Osteoblast (primary cell): ENCODE measurements at regions not wholly inside any gene's neighbourhood (a gene's known extent, or its start where the extent isn't known, plus 50 kb on each side); places are given as distances from the start of the nearest gene placed in this dataset.

Experiments used
- DNase-seq: peaks from one replicate; pipeline ENCODE4 v3.0.0; 2011; ENCODE audit warnings: low spot score, mixed read lengths; ENCODE audit not compliant: insufficient read length; ENCODE audit errors: missing footprints
- H2AFZ ChIP-seq: 2 replicates; pipeline ENCODE4 v1.6.0; 2011; ENCODE audit warnings: mild to moderate bottlenecking, low read length
- H3K27ac ChIP-seq: 2 replicates; pipeline ENCODE4 v1.5.1; 2011; ENCODE audit warnings: mild to moderate bottlenecking, low read depth, low read length, moderate library complexity
- H3K27me3 ChIP-seq: 2 replicates; pipeline ENCODE4 v1.6.0; 2012; ENCODE audit warnings: mild to moderate bottlenecking, control low read depth, inconsistent platforms, low read length, moderate library complexity; ENCODE audit not compliant: insufficient read depth
- H3K36me3 ChIP-seq: 2 replicates; pipeline ENCODE4 v1.5.1; 2011; ENCODE audit warnings: mild to moderate bottlenecking, low read length, control low read depth, moderate library complexity; ENCODE audit not compliant: insufficient read depth
- H3K4me1 ChIP-seq: 2 replicates; pipeline ENCODE4 v1.5.1; 2011; ENCODE audit warnings: mild to moderate bottlenecking, low read length, control low read depth, moderate library complexity; ENCODE audit not compliant: insufficient read depth
- H3K4me2 ChIP-seq: 2 replicates; pipeline ENCODE4 v1.6.0; 2011; ENCODE audit warnings: mild to moderate bottlenecking, low read length; ENCODE audit not compliant: insufficient read depth
- H3K4me3 ChIP-seq: fragments of 200-600 bp; sonication (generic); 3 replicates; pipeline ENCODE4 v1.5.1; 2012; ENCODE audit warnings: mild to moderate bottlenecking, low read length, inconsistent platforms; ENCODE audit not compliant: insufficient read depth
- H3K79me2 ChIP-seq: 2 replicates; pipeline ENCODE4 v1.6.0; 2012; ENCODE audit warnings: mild to moderate bottlenecking, low read length, control low read depth, inconsistent platforms; ENCODE audit not compliant: insufficient read depth
- H3K9me3 ChIP-seq: 2 replicates; pipeline ENCODE4 v1.5.1; 2011; ENCODE audit warnings: low read depth, low read length, control low read depth
- H4K20me1 ChIP-seq: 2 replicates; pipeline ENCODE4 v1.6.0; 2012; ENCODE audit warnings: mild to moderate bottlenecking, low read length, control low read depth; ENCODE audit not compliant: insufficient read depth
- CTCF ChIP-seq: IDR thresholded peaks from 2 replicates; pipeline ENCODE4 v1.5.1; 2011; ENCODE audit warnings: mild to moderate bottlenecking, low read depth, low read length, moderate library complexity; ENCODE audit errors: extremely low read depth

GRCh38 chr1:221025501-221025900, 146.3 kb downstream of the HLX start:
- Histone ChIP-seq H3K9me3 (no peaks in the 10 kb centered on the region), H3K4me1 (no peaks in the 10 kb centered on the region), H3K79me2 (no peaks in the 10 kb centered on the region), H3K4me3 (no peak overlapping the region), H2AFZ (no peak overlapping the region), H3K4me2 (no peak overlapping the region), H3K27me3 (no peaks in the 10 kb centered on the region), H3K27ac (no peak overlapping the region), H4K20me1 (no peaks in the 10 kb centered on the region), H3K36me3 (no peaks in the 10 kb centered on the region)
- no peak for DNase-seq
- no peak for TF ChIP-seq CTCF

- H3K36me3 ChIP-seq, result no peaks in the 10 kb centered on the region
- H3K27me3 ChIP-seq, result no peaks in the 10 kb centered on the region
- DNase-seq, result no peak
- H3K27ac ChIP-seq, result no peak overlapping the region
- H4K20me1 ChIP-seq, result no peaks in the 10 kb centered on the region
- no peaks in the 10 kb centered on the region for H3K9me3 ChIP-seq
- no peak overlapping the region for H3K4me3 ChIP-seq
- no peak overlapping the region for H3K4me2 ChIP-seq
- H3K79me2 ChIP-seq, result no peaks in the 10 kb centered on the region
- no peak for TF ChIP-seq CTCF
- no peaks in the 10 kb centered on the region for H3K4me1 ChIP-seq
- H2AFZ ChIP-seq, result no peak overlapping the region
These were observed 146.7 kb downstream of the HLX start for GRCh38 chr1:221025956-221026355.

- no peak for TF ChIP-seq CTCF
- Histone ChIP-seq H3K4me3 (no peak overlapping the region), H3K36me3 (no peaks in the 10 kb centered on the region), H3K27me3 (no peaks in the 10 kb centered on the region), H2AFZ (no peak overlapping the region), H3K27ac (no peak overlapping the region), H4K20me1 (no peaks in the 10 kb centered on the region), H3K79me2 (no peaks in the 10 kb centered on the region), H3K9me3 (no peaks in the 10 kb centered on the region), H3K4me1 (peaks cover 9% of the 10 kb centered on the region), H3K4me2 (no peak overlapping the region)
- DNase-seq, result no peak
These were observed 150.9 kb downstream of the HLX start for GRCh38 chr1:221029981-221030649.

GRCh38 chr1:221030990-221031389, 151.7 kb downstream of the HLX start:
- no peaks in the 10 kb centered on the region for H3K27me3 ChIP-seq
- no peak for DNase-seq
- no peak for TF ChIP-seq CTCF
- no peak overlapping the region for H2AFZ ChIP-seq
- H3K4me1 ChIP-seq, result peaks cover 17% of the 10 kb centered on the region
- no peak overlapping the region for H3K4me2 ChIP-seq
- no peak overlapping the region for H3K4me3 ChIP-seq
- H3K9me3 ChIP-seq, result no peaks in the 10 kb centered on the region
- no peaks in the 10 kb centered on the region for H3K79me2 ChIP-seq
- H3K27ac ChIP-seq, result no peak overlapping the region
- no peaks in the 10 kb centered on the region for H4K20me1 ChIP-seq
- no peaks in the 10 kb centered on the region for H3K36me3 ChIP-seq
